ACHN (cell line): ENCODE measurements at regions not wholly inside any gene's neighbourhood (a gene's known extent, or its start where the extent isn't known, plus 50 kb on each side); places are given as distances from the start of the nearest gene placed in this dataset.

Experiments
- DNase-seq: peaks from one replicate; pipeline ENCODE4 v3.0.0-alpha.2; 2015
- in situ Hi-C: cut with HindIII; loops from 2 replicates; pipeline ENCODE4 v1.10.0; 2017; ENCODE audit warnings: low sequenced_read_pairs, low pct_ligation_motif_present, low pct_unique_long_range_greater_than_20kb

GRCh38 chr7:340979-341694 is 51.2 kb downstream of the FOXL3 start:
- in situ Hi-C loops: no loop called here
- no peak for DNase-seq

- in situ Hi-C loops: no loop called here
- DNase-seq: no peak
These were observed 52.1 kb downstream of the FOXL3 start for GRCh38 chr7:341841-342638.

- in situ Hi-C loops: no loop called here
- DNase-seq: no peak
These were observed 52.8 kb downstream of the FOXL3 start for GRCh38 chr7:342681-343216.

- in situ Hi-C loops: no loop called here
- DNase-seq: no peak
These were observed 53.4 kb downstream of the FOXL3 start for GRCh38 chr7:343227-343822.

GRCh38 chr7:343864-344607 is 54.1 kb downstream of the FOXL3 start:
- in situ Hi-C loops: no loop called here
- no peak for DNase-seq

- in situ Hi-C loops: no loop called here
- DNase-seq: no peak
These were observed 54.6 kb downstream of the FOXL3 start for GRCh38 chr7:344608-344994.

GRCh38 chr7:346116-346898 is 56.3 kb downstream of the FOXL3 start:
- no peak for DNase-seq
- in situ Hi-C loops: no loop called here

- no peak for DNase-seq
- in situ Hi-C loops: no loop called here
These were observed 57.1 kb downstream of the FOXL3 start for GRCh38 chr7:347001-347590.

- no peak for DNase-seq
- in situ Hi-C loops: no loop called here
These were observed 57.9 kb downstream of the FOXL3 start for GRCh38 chr7:347644-348479.

- no peak for DNase-seq
- in situ Hi-C loops: no loop called here
These were observed 58.5 kb downstream of the FOXL3 start for GRCh38 chr7:348480-348844.

- DNase-seq: no peak
- in situ Hi-C loops: no loop called here
These were observed 59.2 kb downstream of the FOXL3 start for GRCh38 chr7:348962-349743.

- in situ Hi-C loops: no loop called here
- no peak for DNase-seq
These were observed 61.3 kb downstream of the FOXL3 start for GRCh38 chr7:351256-351655.

GRCh38 chr7:351681-352480 is 61.9 kb downstream of the FOXL3 start:
- in situ Hi-C loops: no loop called here
- DNase-seq: no peak

- no peak for DNase-seq
- in situ Hi-C loops: no loop called here
These were observed 63.9 kb downstream of the FOXL3 start for GRCh38 chr7:353746-354325.
